ENCODE measurements at regions not wholly inside any gene's neighbourhood (a gene's known extent, or its start where the extent isn't known, plus 50 kb on each side); places are given as distances from the start of the nearest gene placed in this dataset.
"Not testable (repeated sequence)": the region's sequence is repeated elsewhere in the genome, so short reads cannot be mapped to it uniquely, and the experiment has no call there.

DNA sequence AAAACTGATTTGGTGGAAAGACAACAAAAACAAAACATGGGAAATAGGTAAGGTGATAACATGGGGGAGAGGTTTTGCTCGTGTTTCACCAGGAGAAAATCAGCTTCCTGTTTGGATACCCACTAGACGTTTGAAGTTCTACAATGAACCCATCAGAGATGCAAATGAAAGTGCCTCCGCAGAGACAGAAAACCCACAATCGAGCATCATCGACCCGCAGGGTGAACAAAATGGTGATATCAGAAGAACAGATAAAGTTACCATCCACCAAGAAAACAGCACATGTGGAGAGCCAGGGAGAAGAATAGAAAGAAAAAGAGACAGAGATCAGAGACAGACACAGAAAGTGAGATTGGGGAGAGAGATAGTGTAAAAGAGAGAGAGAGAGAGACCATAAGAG lies 83.4 kb downstream of the UNC93B1 start:
- TF ChIP-seq, protein P1, sequence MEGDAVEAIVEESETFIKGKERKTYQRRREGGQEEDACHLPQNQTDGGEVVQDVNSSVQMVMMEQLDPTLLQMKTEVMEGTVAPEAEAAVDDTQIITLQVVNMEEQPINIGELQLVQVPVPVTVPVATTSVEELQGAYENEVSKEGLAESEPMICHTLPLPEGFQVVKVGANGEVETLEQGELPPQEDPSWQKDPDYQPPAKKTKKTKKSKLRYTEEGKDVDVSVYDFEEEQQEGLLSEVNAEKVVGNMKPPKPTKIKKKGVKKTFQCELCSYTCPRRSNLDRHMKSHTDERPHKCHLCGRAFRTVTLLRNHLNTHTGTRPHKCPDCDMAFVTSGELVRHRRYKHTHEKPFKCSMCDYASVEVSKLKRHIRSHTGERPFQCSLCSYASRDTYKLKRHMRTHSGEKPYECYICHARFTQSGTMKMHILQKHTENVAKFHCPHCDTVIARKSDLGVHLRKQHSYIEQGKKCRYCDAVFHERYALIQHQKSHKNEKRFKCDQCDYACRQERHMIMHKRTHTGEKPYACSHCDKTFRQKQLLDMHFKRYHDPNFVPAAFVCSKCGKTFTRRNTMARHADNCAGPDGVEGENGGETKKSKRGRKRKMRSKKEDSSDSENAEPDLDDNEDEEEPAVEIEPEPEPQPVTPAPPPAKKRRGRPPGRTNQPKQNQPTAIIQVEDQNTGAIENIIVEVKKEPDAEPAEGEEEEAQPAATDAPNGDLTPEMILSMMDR (IDR thresholded peaks at IDR 0.05) = not testable (repeated sequence)
- not testable (repeated sequence) for TF ChIP-seq POLR2A, POLR2AphosphoS5, EP300 (IDR thresholded peaks at IDR 0.05)
